Activated naive CD4-positive, alpha-beta T cell treated with anti-CD3 and anti-CD28 coated beads, Interleukin-2, amount 50 U/mL, for 24 hours (primary cell): ENCODE measurements at regions not wholly inside any gene's neighbourhood (a gene's known extent, or its start where the extent isn't known, plus 50 kb on each side); places are given as distances from the start of the nearest gene placed in this dataset.
"Not testable (repeated sequence)": the region's sequence is repeated elsewhere in the genome, so short reads cannot be mapped to it uniquely, and the experiment has no call there.

Experiments used
- H3K27ac Mint-ChIP-seq: one replicate; pipeline ENCODE4 v1.8.0; 2021; ENCODE audit warnings: mild to moderate bottlenecking, mixed read lengths
- H3K27me3 Mint-ChIP-seq: one replicate; pipeline ENCODE4 v1.8.0; 2021; ENCODE audit warnings: mixed read lengths
- H3K36me3 Mint-ChIP-seq: one replicate; pipeline ENCODE4 v1.8.0; 2021; ENCODE audit warnings: mixed read lengths
- H3K4me1 Mint-ChIP-seq: one replicate; pipeline ENCODE4 v1.8.0; 2021; ENCODE audit warnings: mixed read lengths
- H3K4me3 Mint-ChIP-seq: one replicate; pipeline ENCODE4 v1.8.0; 2021; ENCODE audit warnings: mild to moderate bottlenecking, mixed read lengths
- H3K9me3 Mint-ChIP-seq: one replicate; pipeline ENCODE4 v1.8.0; 2021; ENCODE audit warnings: mixed read lengths

DNA sequence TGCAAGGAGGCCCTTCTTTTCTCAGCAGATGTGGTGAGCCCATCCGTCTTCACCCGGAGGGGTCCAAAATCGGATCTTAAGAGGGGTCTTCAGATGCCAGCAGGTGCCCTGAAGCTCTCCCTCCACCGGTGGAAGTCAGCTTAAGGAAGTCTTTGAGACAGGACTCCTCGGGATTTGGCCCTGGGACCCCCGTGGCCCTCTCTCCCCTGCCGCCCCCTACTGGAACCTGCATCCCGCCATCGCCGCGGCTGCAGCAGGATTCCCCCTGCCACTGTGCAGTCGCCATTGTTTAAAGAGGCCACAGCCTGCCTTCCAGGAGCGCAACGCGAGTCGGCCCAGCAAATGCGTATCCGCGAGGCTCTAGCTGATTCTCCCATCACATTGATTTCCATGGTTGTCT lies 292.5 kb upstream of the ZNF337 start:
- no peaks in the 10 kb centered on the region for H3K27me3 Mint-ChIP-seq
- no peaks in the 10 kb centered on the region for H3K9me3 Mint-ChIP-seq
- no peak overlapping the region for H3K4me3 Mint-ChIP-seq
- H3K36me3 Mint-ChIP-seq, result no peaks in the 10 kb centered on the region
- peaks cover 17% of the 10 kb centered on the region for H3K4me1 Mint-ChIP-seq
- H3K27ac Mint-ChIP-seq, result no peak overlapping the region

DNA sequence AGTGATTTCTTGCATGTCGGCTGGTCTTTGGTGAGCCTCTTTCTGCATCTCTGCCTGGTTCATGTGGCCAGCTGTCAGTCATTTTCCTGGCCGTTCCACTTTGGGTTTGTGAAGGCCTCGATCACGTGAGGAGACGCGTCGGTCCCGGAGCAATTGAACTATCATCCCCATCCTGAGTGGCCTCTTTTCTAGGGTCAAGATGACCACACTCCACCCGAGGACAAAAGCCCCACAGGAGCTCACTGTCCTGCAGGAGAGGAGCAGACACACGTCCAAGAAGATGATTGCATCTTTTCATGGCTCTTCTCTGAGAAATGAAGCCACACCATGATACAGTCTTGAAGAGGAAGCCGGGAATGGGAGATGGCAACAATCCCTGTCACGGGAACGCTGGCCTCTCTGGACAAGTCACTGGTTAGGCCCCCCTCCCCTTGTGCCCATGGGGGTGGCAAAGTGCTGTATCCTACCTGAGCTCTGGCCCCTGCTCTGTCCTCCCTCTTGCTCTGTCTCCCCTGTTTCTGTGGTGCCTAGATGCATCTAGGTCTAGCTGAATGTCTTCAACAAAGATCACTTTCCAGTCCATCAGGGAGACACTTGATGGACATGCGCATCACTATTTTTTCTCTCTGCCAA lies 291.4 kb upstream of the ZNF337 start:
- H3K27ac Mint-ChIP-seq, H3K27me3 Mint-ChIP-seq, H3K9me3 Mint-ChIP-seq, H3K36me3 Mint-ChIP-seq: not testable (repeated sequence)
- Mint-ChIP-seq H3K4me3 (peak overlapping the region; percentile 64), H3K4me1 (peaks cover 28% of the 10 kb centered on the region)

GRCh38 chr20:25987073-25987927 lies 290.6 kb upstream of the ZNF337 start:
- Mint-ChIP-seq H3K27ac (no peak overlapping the region), H3K4me1 (peaks cover 35% of the 10 kb centered on the region), H3K9me3 (no peaks in the 10 kb centered on the region), H3K27me3 (no peaks in the 10 kb centered on the region), H3K4me3 (peak overlapping the region; percentile 64), H3K36me3 (no peaks in the 10 kb centered on the region)

DNA sequence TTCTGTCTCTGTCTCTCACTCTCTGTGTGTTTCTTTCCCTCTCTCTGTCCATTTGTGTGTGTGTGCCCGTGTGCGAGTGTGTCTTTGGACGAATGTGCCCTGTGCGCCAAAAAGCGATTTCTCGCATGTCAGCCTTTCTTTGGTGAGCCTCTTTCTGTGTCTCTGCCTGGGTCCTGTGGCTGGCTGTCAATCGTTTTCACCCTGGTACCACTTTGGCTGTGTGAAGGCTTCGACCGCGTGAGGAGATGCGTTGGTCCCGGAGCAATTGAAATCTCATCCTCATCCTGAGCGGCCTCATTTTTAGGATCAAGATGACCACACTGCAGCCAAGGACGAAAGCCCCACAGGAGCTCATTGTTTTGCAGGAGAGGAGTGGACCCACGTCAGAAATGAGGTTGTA lies 288.9 kb upstream of the ZNF337 start:
- H3K27ac Mint-ChIP-seq, result peak overlapping the region; percentile 31
- H3K4me3 Mint-ChIP-seq, result peak overlapping the region; percentile 79
- no peaks in the 10 kb centered on the region for H3K9me3 Mint-ChIP-seq
- peaks cover 52% of the 10 kb centered on the region for H3K4me1 Mint-ChIP-seq
- H3K27me3 Mint-ChIP-seq, result no peaks in the 10 kb centered on the region
- no peaks in the 10 kb centered on the region for H3K36me3 Mint-ChIP-seq

DNA sequence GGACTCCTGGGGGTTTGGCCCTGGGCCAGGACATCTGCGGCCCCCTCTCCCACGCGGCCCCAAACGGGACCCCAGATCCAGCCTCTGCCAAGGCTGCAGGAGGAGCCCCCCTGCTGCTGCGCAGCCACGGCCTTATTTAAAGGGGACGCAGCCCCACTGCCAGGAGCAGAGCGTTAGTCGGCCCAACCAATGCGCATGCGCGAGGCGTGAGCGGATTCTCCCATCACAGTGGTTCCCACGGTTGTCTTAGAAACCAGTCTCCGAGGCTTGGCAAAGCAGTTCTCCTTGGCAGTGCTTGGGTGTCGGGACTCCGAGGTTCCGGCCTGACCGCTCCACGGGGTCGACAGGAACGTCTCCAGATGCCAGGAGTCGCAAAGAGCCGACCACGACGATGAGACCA lies 288.3 kb upstream of the ZNF337 start:
- no peak overlapping the region for H3K27ac Mint-ChIP-seq
- no peaks in the 10 kb centered on the region for H3K9me3 Mint-ChIP-seq
- no peaks in the 10 kb centered on the region for H3K36me3 Mint-ChIP-seq
- no peaks in the 10 kb centered on the region for H3K27me3 Mint-ChIP-seq
- peaks cover 59% of the 10 kb centered on the region for H3K4me1 Mint-ChIP-seq
- H3K4me3 Mint-ChIP-seq, result peak overlapping the region; percentile 79

DNA sequence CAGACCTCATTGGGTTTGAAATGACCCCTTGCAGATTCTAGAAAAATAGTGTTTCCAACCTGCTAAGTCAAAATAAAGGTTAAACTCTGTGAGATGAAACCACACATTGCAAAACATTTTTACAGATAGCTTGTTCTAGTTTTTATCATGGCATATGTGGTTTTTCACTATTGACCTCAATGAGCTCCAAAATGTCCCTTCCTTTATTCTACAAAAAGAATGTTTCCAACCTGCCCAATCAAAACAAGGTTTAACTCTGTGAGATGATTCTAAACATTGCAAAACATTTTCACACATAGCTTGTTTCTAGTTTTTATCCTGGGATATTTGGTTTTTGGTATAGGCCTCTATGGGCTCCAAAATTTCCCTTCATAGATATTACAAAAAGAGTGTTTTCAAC lies 286.0 kb upstream of the ZNF337 start:
- not testable (repeated sequence) for H3K27ac Mint-ChIP-seq, H3K4me3 Mint-ChIP-seq
- H3K4me1 Mint-ChIP-seq, result peaks cover 61% of the 10 kb centered on the region

DNA sequence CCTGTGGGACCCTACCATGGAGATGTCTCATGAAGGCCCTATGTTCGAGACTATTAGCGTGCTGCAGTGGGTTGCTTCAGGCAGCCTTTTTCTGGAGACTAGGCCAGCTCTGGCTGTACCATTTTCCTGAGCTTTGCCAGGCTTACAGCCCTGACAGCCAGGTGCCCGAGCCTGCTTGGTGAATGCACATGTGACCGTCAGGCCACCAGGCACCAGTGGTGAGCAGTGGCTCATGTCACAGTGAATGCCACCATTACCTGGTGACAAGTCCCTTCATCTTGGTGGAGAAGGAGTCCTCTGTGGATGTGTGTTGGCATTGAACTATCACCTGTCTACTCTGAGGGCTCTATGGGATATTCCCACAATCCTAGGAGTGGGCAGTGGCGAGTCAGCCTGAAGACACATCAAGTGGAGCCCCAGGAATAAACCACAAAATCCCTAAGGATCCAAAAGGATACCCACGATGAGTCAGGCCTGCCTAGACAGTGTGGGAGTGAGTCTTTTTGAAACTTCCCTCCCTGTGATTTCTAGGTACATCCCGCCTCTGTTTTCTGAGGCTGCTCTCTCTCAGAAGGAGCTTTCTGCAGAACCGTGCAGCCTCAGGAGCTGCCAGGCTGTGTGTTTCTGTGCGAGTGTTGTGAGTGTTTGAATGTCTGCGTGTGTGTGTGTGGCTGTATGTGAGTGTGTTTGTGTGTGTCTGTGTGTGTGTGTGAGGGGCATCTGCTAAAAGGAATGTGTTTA lies 282.0 kb upstream of the ZNF337 start:
- H3K27ac Mint-ChIP-seq, H3K4me3 Mint-ChIP-seq, H3K9me3 Mint-ChIP-seq, H3K36me3 Mint-ChIP-seq, H3K27me3 Mint-ChIP-seq: not testable (repeated sequence)
- H3K4me1 Mint-ChIP-seq, result peaks cover 41% of the 10 kb centered on the region

More for the DNA sequence above, 286.0 kb upstream of the ZNF337 start:
- not testable (repeated sequence) for H3K9me3 Mint-ChIP-seq, H3K36me3 Mint-ChIP-seq, H3K27me3 Mint-ChIP-seq

- H3K4me3 Mint-ChIP-seq, H3K9me3 Mint-ChIP-seq, H3K27ac Mint-ChIP-seq, H3K36me3 Mint-ChIP-seq, H3K27me3 Mint-ChIP-seq: not testable (repeated sequence)
- peaks cover 13% of the 10 kb centered on the region for H3K4me1 Mint-ChIP-seq
Observed at GRCh38 chr20:25975816-25976215, 279.2 kb upstream of the ZNF337 start.

DNA sequence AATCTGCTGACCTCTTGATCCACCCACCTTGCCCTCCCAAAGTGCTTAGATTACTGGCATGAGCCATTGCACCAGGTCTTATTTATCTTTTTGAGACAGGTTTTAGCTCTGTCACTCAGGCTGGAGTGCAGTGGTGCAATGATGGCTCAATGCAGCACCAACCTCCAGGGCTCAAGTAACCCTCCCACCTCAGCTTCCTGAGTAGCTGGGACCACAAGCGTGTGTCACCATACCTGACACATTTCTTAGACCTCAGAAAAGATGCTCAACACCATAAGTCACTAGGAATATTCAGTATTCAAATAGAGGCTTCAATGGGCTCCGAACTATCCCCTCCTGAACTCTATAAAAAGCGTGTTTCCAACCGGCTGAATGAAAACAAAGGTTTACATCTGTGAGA lies 268.6 kb upstream of the ZNF337 start:
- not testable (repeated sequence) for H3K27me3 Mint-ChIP-seq, H3K36me3 Mint-ChIP-seq, H3K4me1 Mint-ChIP-seq, H3K9me3 Mint-ChIP-seq, H3K4me3 Mint-ChIP-seq, H3K27ac Mint-ChIP-seq

GRCh38 chr20:25953876-25954275 lies 257.2 kb upstream of the ZNF337 start:
- not testable (repeated sequence) for H3K9me3 Mint-ChIP-seq, H3K4me1 Mint-ChIP-seq, H3K27me3 Mint-ChIP-seq, H3K36me3 Mint-ChIP-seq, H3K27ac Mint-ChIP-seq, H3K4me3 Mint-ChIP-seq

DNA sequence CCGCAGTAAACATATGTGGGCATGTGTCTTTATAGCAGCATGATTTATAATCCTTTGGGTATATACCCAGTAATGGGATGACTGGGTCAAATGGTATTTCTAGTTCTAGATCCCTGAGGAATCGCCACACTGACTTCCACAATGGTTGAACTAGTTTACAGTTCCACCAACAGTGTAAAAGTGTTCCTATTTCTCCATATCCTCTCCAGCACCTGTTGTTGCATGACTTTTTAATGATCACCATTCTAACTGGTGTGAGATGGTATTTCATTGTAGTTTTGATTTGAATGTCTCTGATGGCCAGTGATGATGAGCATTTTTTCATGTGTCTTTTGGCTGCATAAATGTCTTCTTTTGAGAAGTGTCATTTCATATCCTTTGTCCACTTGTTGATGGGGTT lies 238.6 kb upstream of the ZNF337 start:
- H3K27me3 Mint-ChIP-seq, H3K9me3 Mint-ChIP-seq, H3K4me1 Mint-ChIP-seq, H3K27ac Mint-ChIP-seq, H3K4me3 Mint-ChIP-seq, H3K36me3 Mint-ChIP-seq: not testable (repeated sequence)

DNA sequence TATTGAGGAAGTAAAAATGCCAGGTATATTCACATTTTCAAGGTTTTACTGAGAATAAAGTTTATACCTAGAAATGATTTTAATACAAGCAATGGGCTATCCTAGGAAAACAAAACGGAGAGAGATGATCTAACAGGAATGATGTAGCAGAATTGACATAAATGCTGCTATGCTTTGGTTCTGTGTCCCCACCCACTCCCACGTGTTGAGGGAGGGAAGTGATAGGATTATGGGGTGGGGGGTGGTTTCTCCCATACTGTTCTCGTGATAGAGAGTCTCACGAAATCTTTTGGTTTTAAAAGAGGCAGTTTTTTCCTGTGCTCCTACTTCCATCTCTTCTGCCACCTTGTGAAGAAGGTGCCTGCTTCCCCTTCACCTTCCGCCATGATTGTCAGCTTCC lies 236.2 kb upstream of the ZNF337 start:
- not testable (repeated sequence) for H3K9me3 Mint-ChIP-seq, H3K27ac Mint-ChIP-seq

DNA sequence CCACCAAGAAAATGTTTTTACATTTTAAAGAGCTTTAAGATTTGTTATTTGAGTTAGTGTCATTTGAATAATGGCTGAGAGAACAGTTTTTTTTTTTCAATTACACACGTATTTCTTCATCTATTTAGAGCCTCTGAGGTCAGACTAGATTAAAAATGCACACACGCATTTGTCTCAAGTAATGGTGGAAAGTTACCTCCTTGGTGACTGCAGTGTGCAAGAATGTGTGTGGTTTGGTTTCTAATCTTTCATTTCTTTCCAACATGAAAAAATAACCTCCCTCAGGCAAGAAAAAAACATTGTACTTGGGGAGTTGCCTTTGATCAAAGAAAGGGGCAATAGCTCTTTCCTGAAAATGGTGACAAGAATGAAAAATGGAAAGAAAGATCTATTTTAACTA lies 235.5 kb upstream of the ZNF337 start:
- H3K36me3 Mint-ChIP-seq, H3K4me1 Mint-ChIP-seq, H3K27me3 Mint-ChIP-seq: not testable (repeated sequence)

More for the DNA sequence above, 236.2 kb upstream of the ZNF337 start:
- not testable (repeated sequence) for H3K4me3 Mint-ChIP-seq, H3K4me1 Mint-ChIP-seq, H3K27me3 Mint-ChIP-seq, H3K36me3 Mint-ChIP-seq

GRCh38 chr20:25902321-25902720 lies 205.7 kb upstream of the ZNF337 start:
- H3K9me3 Mint-ChIP-seq, H3K27me3 Mint-ChIP-seq, H3K4me1 Mint-ChIP-seq, H3K36me3 Mint-ChIP-seq, H3K27ac Mint-ChIP-seq, H3K4me3 Mint-ChIP-seq: not testable (repeated sequence)

More for the DNA sequence above, 235.5 kb upstream of the ZNF337 start:
- not testable (repeated sequence) for H3K9me3 Mint-ChIP-seq, H3K4me3 Mint-ChIP-seq, H3K27ac Mint-ChIP-seq

GRCh38 chr20:25898663-25899062 lies 202.0 kb upstream of the ZNF337 start:
- not testable (repeated sequence) for H3K4me1 Mint-ChIP-seq, H3K27ac Mint-ChIP-seq, H3K27me3 Mint-ChIP-seq, H3K36me3 Mint-ChIP-seq, H3K4me3 Mint-ChIP-seq, H3K9me3 Mint-ChIP-seq

GRCh38 chr20:25879096-25879495 lies 182.4 kb upstream of the ZNF337 start:
- not testable (repeated sequence) for H3K4me3 Mint-ChIP-seq, H3K9me3 Mint-ChIP-seq, H3K4me1 Mint-ChIP-seq, H3K27ac Mint-ChIP-seq, H3K27me3 Mint-ChIP-seq, H3K36me3 Mint-ChIP-seq
